ENCODE measurements at regions not wholly inside any gene's neighbourhood (a gene's known extent, or its start where the extent isn't known, plus 50 kb on each side); places are given as distances from the start of the nearest gene placed in this dataset.

DNA sequence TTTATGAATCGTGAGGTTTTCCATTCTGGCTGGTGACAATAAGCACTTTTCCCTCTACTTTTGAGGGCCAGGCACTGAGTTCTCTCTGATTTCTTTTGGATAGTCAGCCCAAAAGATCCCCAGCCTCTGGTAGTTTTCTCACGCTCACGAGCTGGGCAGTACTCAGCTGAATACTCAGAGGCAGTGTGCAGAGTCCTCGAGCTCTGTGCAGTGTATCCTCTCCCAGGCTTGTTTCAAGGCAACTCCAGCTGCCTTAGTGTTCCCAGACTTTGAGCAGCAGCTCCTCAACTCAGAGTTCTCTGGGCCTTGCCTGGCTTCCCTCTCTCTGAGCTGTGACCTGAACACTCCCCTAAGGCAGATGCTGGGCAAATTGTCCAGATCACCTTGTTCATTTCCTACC lies 59.1 kb upstream of the IQSEC1 start:
- TF ChIP-seq POLR2A (IDR thresholded peaks at IDR 0.05; ENCODE audit: low read length) = no peak
- TF ChIP-seq GATA1 (IDR thresholded peaks at IDR 0.05; ENCODE audit: low read depth, low read length) = no peak
